GM12875 (cell line): ENCODE measurements at regions not wholly inside any gene's neighbourhood (a gene's known extent, or its start where the extent isn't known, plus 50 kb on each side); places are given as distances from the start of the nearest gene placed in this dataset.

Source experiments
- H3K4me3 ChIP-seq: one replicate; pipeline ENCODE4 v1.5.1; 2011; ENCODE audit warnings: low read depth, low read length, control low read depth
- TF ChIP-seq, protein P1 (sequence below): IDR thresholded peaks from 2 replicates; pipeline ENCODE4 v1.5.1; 2011; ENCODE audit warnings: low read depth, mild to moderate bottlenecking, control low read depth, inconsistent platforms, low read length, moderate library complexity, borderline replicate concordance; ENCODE audit not compliant: insufficient read depth

DNA sequence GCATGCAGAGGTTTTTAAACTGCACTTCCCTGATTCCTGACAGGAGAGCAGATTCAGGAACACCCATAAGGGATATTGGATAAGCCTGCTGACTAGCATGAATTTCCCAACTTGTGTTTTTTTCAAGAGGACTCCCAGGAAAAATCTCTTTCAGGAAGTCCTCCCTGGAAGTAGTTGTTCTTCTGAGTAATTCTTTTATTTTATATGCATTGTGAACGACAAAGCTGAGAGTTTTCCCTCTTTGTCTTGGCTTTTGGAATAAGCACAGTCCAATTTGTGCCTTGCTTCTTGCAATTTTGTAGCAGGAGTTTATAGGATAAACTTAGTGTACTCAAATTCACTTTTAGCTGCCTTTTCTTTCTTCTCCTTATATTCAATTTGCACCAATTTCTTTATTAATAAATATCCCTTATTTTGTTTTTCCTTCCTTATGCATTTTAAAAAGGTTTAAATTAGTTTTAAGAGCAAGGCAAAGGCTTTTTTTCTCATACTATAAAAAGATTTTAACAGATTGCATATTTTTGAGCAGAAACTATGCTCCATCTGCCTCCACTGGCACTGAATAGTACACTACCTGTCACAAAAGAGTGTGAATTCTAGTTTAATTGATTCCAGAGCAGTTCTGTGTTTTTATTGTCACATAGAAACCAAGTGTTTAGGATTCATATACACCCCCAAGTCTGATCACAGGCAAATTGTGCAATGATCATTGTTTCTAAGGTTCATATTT lies 543.3 kb upstream of the SPRY2 start:
- no peak overlapping the region for H3K4me3 ChIP-seq
- TF ChIP-seq, protein P1, sequence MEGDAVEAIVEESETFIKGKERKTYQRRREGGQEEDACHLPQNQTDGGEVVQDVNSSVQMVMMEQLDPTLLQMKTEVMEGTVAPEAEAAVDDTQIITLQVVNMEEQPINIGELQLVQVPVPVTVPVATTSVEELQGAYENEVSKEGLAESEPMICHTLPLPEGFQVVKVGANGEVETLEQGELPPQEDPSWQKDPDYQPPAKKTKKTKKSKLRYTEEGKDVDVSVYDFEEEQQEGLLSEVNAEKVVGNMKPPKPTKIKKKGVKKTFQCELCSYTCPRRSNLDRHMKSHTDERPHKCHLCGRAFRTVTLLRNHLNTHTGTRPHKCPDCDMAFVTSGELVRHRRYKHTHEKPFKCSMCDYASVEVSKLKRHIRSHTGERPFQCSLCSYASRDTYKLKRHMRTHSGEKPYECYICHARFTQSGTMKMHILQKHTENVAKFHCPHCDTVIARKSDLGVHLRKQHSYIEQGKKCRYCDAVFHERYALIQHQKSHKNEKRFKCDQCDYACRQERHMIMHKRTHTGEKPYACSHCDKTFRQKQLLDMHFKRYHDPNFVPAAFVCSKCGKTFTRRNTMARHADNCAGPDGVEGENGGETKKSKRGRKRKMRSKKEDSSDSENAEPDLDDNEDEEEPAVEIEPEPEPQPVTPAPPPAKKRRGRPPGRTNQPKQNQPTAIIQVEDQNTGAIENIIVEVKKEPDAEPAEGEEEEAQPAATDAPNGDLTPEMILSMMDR, result no peak

DNA sequence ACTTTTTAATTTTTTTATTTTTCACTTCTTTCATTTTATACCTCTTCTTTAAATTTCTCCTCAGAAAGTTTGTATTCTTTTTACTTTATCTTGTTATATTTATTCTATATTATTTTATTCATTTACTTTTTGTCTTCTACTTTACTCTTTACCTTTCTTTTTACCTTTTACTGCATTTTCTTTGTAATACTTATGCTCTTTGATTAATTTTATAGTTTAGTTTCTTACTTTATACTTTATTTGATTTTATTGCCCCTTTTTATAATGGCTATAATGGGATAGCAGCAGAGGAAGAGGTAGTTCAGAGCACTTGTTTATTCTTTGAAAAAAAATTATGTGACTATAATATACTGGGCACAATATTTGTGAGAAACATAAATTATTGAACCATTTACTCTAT lies 542.6 kb upstream of the SPRY2 start:
- TF ChIP-seq, protein P1, result no peak
- H3K4me3 ChIP-seq, result no peak overlapping the region

DNA sequence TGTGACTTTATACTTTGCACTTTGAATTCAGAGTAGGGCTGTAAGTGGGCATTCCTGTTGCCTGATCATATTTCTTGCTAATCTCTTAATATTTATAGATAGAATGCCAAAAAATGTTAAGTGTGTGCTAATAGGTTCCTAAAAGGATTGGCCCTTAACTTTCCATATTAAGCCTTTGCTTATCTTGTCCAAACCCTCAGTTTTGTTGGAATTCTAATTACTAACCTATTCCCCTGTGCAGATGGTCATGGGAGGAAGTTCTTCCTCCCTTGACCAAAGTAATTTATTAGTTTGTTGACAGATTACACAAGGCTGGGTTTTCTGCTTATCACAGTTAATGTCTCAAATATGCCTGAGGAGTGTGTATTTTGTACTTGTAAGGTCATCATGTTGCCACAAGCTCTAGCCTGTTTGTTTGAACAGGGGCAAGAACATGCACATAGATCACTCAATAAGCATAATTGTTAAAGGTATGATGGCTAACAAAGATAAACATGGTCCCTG lies 541.1 kb upstream of the SPRY2 start:
- no peak overlapping the region for H3K4me3 ChIP-seq
- TF ChIP-seq, protein P1, result no peak

DNA sequence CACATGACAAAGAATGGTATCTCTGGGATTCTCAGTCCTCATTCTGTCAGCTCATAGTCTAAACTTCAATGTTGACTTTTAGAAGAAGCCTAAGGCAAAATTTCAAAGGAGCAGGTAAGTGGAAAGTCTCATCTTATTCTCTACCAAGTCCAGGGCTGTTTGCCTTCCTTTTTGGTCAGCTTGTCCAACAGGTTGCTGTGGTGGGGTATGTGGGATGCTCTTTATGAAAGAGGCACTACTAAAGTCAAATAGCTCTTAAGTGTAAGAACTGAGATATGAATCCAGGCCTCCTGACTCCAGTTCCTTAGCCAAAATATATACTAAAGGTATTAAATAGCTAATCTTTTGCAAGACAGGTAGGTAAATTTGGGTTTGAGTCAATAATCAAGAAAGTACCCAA lies 540.6 kb upstream of the SPRY2 start:
- no peak overlapping the region for H3K4me3 ChIP-seq
- TF ChIP-seq, protein P1, result no peak

DNA sequence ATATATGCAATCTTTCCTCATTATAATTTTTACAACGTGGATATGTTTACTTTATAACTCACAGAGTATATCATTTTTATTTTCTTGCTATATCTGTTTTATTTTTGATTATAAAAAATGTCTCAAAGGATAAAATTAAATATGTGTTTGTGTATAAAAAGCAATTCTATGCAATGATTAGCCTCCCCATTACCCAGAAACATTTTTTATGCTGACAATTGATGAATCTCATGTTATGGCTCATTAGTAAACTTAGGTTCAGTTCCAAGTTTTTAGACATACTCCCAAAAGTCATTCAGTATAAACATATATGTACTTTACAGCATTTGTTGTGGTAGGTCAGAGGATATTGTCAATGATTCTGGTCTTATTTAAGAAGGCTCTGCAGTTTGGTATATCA lies 540.1 kb upstream of the SPRY2 start:
- H3K4me3 ChIP-seq, result no peak overlapping the region
- TF ChIP-seq, protein P1, result no peak

DNA sequence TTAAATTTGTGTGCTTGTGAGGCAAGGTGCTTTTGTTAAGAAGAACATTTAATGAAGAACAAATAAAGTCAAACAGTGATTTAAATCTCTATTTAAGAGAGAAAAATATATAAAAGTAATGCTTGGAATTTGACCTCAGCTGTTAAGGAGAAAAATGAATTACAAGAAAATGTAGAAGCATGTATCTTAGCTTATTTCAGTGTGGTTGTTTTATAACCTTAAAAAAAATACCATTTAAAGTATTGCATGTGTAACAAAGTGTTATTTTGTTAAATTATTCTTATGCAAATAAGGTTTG lies 537.0 kb upstream of the SPRY2 start:
- TF ChIP-seq, protein P1, result no peak
- H3K4me3 ChIP-seq, result no peak overlapping the region

DNA sequence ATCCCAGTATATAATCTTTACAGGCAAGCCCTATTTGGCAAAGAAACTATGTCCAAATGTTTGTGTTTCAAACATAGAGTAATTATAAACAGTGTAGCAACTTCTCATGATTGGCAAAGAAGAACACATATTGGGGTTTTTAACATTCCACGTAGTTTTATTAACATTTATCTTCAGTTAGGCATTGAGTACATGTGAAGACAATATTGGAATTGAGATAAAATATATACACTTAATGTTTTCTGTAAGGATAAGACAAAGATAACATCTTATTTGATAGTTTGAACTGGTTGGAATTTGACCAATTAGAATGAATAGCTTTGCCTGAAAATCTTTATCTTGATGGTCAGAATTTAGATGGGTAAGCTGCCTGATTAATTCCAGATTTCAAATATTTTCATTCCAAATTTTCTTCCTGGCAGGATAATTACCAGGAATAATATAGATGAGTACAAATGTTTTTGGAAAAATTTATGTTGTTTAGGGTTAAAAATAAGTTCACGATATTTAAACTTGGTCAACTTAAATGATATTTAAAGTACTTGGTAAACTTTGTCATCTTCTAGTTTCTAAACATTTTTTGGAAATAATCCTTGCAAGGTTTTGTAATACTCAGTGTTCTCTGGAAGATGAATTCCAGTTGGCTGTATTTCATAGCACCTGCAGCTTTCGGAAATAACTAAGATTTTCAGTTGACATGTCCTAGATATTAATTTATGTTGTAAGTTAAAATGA lies 536.5 kb upstream of the SPRY2 start:
- no peak overlapping the region for H3K4me3 ChIP-seq
- TF ChIP-seq, protein P1, result no peak
